OCI-M1 (cell line): ENCODE measurements at regions not wholly inside any gene's neighbourhood (a gene's known extent, or its start where the extent isn't known, plus 50 kb on each side); places are given as distances from the start of the nearest gene placed in this dataset.

ENCODE experiments used
- DNase-seq: peaks from one replicate; lab custom pipeline; 2025; lab: John Stamatoyannopoulos, UW

GRCh38 chr6:62670490-62671223, 384.6 kb upstream of the KHDRBS2 start:
- no peak for DNase-seq

- DNase-seq, result no peak
Measured at GRCh38 chr6:62669831-62670230, 383.8 kb upstream of the KHDRBS2 start.

GRCh38 chr6:62652692-62653328, 366.8 kb upstream of the KHDRBS2 start:
- DNase-seq, result peak; percentile 51

GRCh38 chr6:62645274-62645673, 359.2 kb upstream of the KHDRBS2 start:
- no peak for DNase-seq

GRCh38 chr6:62640749-62641148, 354.7 kb upstream of the KHDRBS2 start:
- peak; percentile 9 for DNase-seq

- no peak for DNase-seq
Measured at GRCh38 chr6:62626661-62627060, 340.6 kb upstream of the KHDRBS2 start.

- no peak for DNase-seq
Measured at GRCh38 chr6:62623846-62624532, 338.0 kb upstream of the KHDRBS2 start.

- peak; percentile 69 for DNase-seq
Measured at GRCh38 chr6:62615366-62616015, 329.5 kb upstream of the KHDRBS2 start.

- peak; percentile 43 for DNase-seq
Measured at GRCh38 chr6:62614442-62614841, 328.4 kb upstream of the KHDRBS2 start.

- no peak for DNase-seq
Measured at GRCh38 chr6:62613928-62614327, 327.9 kb upstream of the KHDRBS2 start.

GRCh38 chr6:62612471-62612870, 326.4 kb upstream of the KHDRBS2 start:
- no peak for DNase-seq

- DNase-seq, result no peak
Measured at GRCh38 chr6:62570372-62570771, 284.3 kb upstream of the KHDRBS2 start.

- DNase-seq, result no peak
Measured at GRCh38 chr6:62541502-62541901, 255.5 kb upstream of the KHDRBS2 start.

GRCh38 chr6:62530985-62531384, 245.0 kb upstream of the KHDRBS2 start:
- DNase-seq, result no peak

GRCh38 chr6:62528894-62529526, 243.0 kb upstream of the KHDRBS2 start:
- DNase-seq, result peak; percentile 69

GRCh38 chr6:62523630-62524029, 237.6 kb upstream of the KHDRBS2 start:
- DNase-seq, result no peak

- DNase-seq, result no peak
Measured at GRCh38 chr6:62519574-62519973, 233.5 kb upstream of the KHDRBS2 start.

GRCh38 chr6:62516291-62517141, 230.5 kb upstream of the KHDRBS2 start:
- peak; percentile 49 for DNase-seq

GRCh38 chr6:62492192-62492822, 206.3 kb upstream of the KHDRBS2 start:
- DNase-seq, result no peak

- DNase-seq, result no peak
Measured at GRCh38 chr6:62480544-62480943, 194.5 kb upstream of the KHDRBS2 start.
